ENCODE measurements at regions not wholly inside any gene's neighbourhood (a gene's known extent, or its start where the extent isn't known, plus 50 kb on each side); places are given as distances from the start of the nearest gene placed in this dataset.

DNA sequence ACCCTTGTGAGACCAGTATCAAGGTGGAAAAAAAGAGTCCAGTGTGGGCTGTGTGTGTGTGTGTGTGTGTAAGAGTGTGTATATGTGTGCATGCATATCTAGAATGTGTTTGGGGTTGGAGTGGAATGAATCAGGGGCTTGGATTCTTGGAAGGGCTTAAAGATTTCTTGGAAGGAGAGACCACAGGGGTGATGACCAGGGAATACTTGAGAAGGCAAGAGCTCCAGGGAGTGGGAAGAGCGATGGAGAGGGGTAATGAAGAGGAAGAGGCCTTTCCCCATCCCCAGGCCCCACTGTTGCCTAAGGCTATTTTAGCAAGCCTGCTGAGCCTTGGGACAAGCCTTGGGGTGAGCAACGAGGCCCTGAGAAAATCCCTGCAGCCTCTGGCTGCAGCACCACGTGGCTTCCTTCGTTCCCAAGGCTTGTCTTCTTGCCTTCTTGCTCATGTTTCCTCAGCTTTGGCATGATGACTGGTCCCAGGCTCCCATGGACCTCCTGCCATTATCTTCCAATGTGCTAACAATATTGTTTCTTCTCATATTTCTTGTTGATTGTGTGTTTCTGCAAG, 663.4 kb downstream of the INHBA start:
- TF ChIP-seq, protein P1, sequence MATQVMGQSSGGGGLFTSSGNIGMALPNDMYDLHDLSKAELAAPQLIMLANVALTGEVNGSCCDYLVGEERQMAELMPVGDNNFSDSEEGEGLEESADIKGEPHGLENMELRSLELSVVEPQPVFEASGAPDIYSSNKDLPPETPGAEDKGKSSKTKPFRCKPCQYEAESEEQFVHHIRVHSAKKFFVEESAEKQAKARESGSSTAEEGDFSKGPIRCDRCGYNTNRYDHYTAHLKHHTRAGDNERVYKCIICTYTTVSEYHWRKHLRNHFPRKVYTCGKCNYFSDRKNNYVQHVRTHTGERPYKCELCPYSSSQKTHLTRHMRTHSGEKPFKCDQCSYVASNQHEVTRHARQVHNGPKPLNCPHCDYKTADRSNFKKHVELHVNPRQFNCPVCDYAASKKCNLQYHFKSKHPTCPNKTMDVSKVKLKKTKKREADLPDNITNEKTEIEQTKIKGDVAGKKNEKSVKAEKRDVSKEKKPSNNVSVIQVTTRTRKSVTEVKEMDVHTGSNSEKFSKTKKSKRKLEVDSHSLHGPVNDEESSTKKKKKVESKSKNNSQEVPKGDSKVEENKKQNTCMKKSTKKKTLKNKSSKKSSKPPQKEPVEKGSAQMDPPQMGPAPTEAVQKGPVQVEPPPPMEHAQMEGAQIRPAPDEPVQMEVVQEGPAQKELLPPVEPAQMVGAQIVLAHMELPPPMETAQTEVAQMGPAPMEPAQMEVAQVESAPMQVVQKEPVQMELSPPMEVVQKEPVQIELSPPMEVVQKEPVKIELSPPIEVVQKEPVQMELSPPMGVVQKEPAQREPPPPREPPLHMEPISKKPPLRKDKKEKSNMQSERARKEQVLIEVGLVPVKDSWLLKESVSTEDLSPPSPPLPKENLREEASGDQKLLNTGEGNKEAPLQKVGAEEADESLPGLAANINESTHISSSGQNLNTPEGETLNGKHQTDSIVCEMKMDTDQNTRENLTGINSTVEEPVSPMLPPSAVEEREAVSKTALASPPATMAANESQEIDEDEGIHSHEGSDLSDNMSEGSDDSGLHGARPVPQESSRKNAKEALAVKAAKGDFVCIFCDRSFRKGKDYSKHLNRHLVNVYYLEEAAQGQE (IDR thresholded peaks at IDR 0.05; ENCODE audit: borderline replicate concordance), result no peak
- TF ChIP-seq, protein P2, sequence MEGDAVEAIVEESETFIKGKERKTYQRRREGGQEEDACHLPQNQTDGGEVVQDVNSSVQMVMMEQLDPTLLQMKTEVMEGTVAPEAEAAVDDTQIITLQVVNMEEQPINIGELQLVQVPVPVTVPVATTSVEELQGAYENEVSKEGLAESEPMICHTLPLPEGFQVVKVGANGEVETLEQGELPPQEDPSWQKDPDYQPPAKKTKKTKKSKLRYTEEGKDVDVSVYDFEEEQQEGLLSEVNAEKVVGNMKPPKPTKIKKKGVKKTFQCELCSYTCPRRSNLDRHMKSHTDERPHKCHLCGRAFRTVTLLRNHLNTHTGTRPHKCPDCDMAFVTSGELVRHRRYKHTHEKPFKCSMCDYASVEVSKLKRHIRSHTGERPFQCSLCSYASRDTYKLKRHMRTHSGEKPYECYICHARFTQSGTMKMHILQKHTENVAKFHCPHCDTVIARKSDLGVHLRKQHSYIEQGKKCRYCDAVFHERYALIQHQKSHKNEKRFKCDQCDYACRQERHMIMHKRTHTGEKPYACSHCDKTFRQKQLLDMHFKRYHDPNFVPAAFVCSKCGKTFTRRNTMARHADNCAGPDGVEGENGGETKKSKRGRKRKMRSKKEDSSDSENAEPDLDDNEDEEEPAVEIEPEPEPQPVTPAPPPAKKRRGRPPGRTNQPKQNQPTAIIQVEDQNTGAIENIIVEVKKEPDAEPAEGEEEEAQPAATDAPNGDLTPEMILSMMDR (IDR thresholded peaks at IDR 0.05; ENCODE audit: poor library complexity, severe bottlenecking), result no peak
- TF ChIP-seq EZH2 (IDR thresholded peaks at IDR 0.05; ENCODE audit: borderline replicate concordance, insufficient read depth, low read length, poor library complexity, severe bottlenecking), result no peak
- no peak for TF ChIP-seq TAF1 (IDR thresholded peaks at IDR 0.05; ENCODE audit: low read depth)
- no peak for TF ChIP-seq SMC3 (conservative IDR thresholded peaks at IDR 0.05; ENCODE audit: poor library complexity)
- no peak for TF ChIP-seq EP300 (conservative IDR thresholded peaks at IDR 0.05; ENCODE audit: poor library complexity, severe bottlenecking)
- no peak for TF ChIP-seq RAD21 (conservative IDR thresholded peaks at IDR 0.05)
- no peak for TF ChIP-seq MXI1 (conservative IDR thresholded peaks at IDR 0.05; ENCODE audit: poor library complexity, severe bottlenecking)
- no peak for TF ChIP-seq POLR2AphosphoS5 (IDR thresholded peaks at IDR 0.05)
- Histone ChIP-seq H3K4me2 (ENCODE audit: low read length) (no peak overlapping the region), H2AFZ (ENCODE audit: low read depth, low read length) (no peak overlapping the region), H4K20me1 (ENCODE audit: insufficient read depth) (no peaks in the 10 kb centered on the region), H3K9ac (ENCODE audit: low read length) (no peak overlapping the region), H3K9me3 (ENCODE audit: low read length) (no peaks in the 10 kb centered on the region), H3K79me2 (replicated peaks; ENCODE audit: insufficient read depth, low read length) (no peaks in the 10 kb centered on the region), H3F3A (ENCODE audit: insufficient read depth, low read length, poor library complexity, severe bottlenecking) (no peaks in the 10 kb centered on the region), H3K4me3 (ENCODE audit: low read length) (no peak overlapping the region), H3K9me2 (ENCODE audit: insufficient read depth, low read length) (no peaks in the 10 kb centered on the region), H3K36me3 (ENCODE audit: insufficient read depth, low read length) (no peaks in the 10 kb centered on the region), H3K27me3 (ENCODE audit: insufficient read depth, low read depth, low read length) (no peaks in the 10 kb centered on the region), H3K27ac (ENCODE audit: low read length) (no peak overlapping the region)

DNA sequence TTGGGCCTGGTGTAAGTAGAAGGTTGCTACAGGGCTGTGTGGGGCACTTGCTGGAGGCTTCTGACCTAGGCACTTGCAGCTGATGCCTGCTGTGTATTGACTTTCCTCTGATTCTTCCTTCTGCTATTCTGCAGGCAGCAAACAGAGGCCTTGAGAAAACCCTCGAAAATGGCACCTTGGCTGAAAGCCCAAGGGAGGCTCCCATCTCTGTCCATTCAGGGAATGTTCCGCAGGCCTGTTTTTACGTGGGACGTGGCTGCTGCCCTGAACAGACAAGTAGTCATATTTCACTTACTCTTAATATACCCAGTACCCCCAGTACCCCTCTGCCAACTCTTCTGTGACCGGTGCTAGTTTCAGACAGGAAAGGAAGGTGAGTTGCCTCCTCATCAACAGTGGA, 664.7 kb downstream of the INHBA start:
- TF ChIP-seq, protein P1 (IDR thresholded peaks at IDR 0.05; ENCODE audit: borderline replicate concordance), result no peak
- TF ChIP-seq SMC3 (conservative IDR thresholded peaks at IDR 0.05; ENCODE audit: poor library complexity), result no peak
- TF ChIP-seq RAD21 (conservative IDR thresholded peaks at IDR 0.05), result no peak
- TF ChIP-seq MXI1 (conservative IDR thresholded peaks at IDR 0.05; ENCODE audit: poor library complexity, severe bottlenecking), result no peak
- TF ChIP-seq EZH2 (IDR thresholded peaks at IDR 0.05; ENCODE audit: borderline replicate concordance, insufficient read depth, low read length, poor library complexity, severe bottlenecking), result no peak
- TF ChIP-seq, protein P2 (IDR thresholded peaks at IDR 0.05; ENCODE audit: poor library complexity, severe bottlenecking), result no peak
- TF ChIP-seq POLR2AphosphoS5 (IDR thresholded peaks at IDR 0.05), result no peak
- Histone ChIP-seq H3K27me3 (ENCODE audit: insufficient read depth, low read depth, low read length) (no peaks in the 10 kb centered on the region), H3K9me2 (ENCODE audit: insufficient read depth, low read length) (no peaks in the 10 kb centered on the region), H3K4me2 (ENCODE audit: low read length) (no peak overlapping the region), H2AFZ (ENCODE audit: low read depth, low read length) (no peak overlapping the region), H3F3A (ENCODE audit: insufficient read depth, low read length, poor library complexity, severe bottlenecking) (no peaks in the 10 kb centered on the region), H3K4me3 (ENCODE audit: low read length) (no peak overlapping the region), H3K36me3 (ENCODE audit: insufficient read depth, low read length) (no peaks in the 10 kb centered on the region), H3K9ac (ENCODE audit: low read length) (no peak overlapping the region), H4K20me1 (ENCODE audit: insufficient read depth) (no peaks in the 10 kb centered on the region), H3K9me3 (ENCODE audit: low read length) (no peaks in the 10 kb centered on the region), H3K79me2 (replicated peaks; ENCODE audit: insufficient read depth, low read length) (no peaks in the 10 kb centered on the region), H3K27ac (ENCODE audit: low read length) (no peak overlapping the region)

All from neural cell (in vitro differentiated cells).